PFSK-1 (cell line): ENCODE measurements at regions not wholly inside any gene's neighbourhood (a gene's known extent, or its start where the extent isn't known, plus 50 kb on each side); places are given as distances from the start of the nearest gene placed in this dataset.

Experiments used
- POLR2AphosphoS5 ChIP-seq: IDR thresholded peaks from 2 replicates; pipeline ENCODE4 v1.6.1; 2012; ENCODE audit warnings: low read depth, mild to moderate bottlenecking, control low read depth, low read length, moderate library complexity
- SIN3A ChIP-seq: IDR thresholded peaks from 2 replicates; pipeline ENCODE4 v1.6.1; 2012; ENCODE audit warnings: mild to moderate bottlenecking, low read length, moderate library complexity, borderline replicate concordance; ENCODE audit not compliant: insufficient read depth
- TAF1 ChIP-seq: IDR thresholded peaks from 2 replicates; pipeline ENCODE4 v1.6.1; 2012; ENCODE audit warnings: low read length, control low read depth, borderline replicate concordance; ENCODE audit not compliant: insufficient read depth
- TF ChIP-seq, protein P1 (sequence below), 2 experiments: IDR thresholded peaks; 2 replicates each; pipeline versions ENCODE4 v1.6.1 to v1.8.0; 2011 to 2012; ENCODE audit warnings: low read depth in 2 of 2, low read length in 2 of 2, control low read depth in 1 of 2, inconsistent platforms in 1 of 2, mild to moderate bottlenecking in 1 of 2, moderate library complexity in 1 of 2; ENCODE audit not compliant: insufficient read depth in 1 of 2

DNA sequence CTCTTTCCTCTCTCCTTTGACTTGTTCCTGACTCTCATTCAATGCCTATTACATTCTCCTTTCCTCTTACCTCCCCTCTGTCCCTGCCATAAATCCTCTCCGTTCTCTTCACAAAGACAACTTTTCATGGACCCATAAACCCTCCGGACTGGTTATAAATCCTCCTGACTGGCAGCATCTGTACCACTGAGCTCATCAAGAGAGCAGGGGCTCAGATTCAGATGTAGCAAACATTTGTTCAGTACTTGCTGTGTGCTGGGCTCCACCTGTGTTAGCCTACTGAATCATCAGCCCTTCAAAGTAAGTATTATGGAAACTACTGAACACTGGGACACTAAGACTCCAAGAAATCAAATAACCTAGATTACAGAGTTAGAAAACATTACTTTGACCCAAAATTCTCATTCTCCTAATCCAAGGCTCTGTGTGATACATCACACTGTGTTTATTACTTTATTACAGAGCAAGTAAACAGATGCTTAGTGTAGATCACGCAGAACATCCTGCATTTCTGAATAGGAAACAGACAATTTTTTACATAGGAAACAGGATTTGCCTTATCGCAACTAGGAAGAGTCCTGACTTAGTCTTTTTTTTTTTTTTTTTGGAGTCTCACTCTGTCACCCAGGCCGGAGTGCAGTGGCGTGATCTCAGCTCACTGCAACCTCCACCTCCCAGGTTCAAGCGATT is 108.6 kb upstream of the PDE1C start:
- no peak for TF ChIP-seq POLR2AphosphoS5
- TF ChIP-seq TAF1: no peak
- TF ChIP-seq, protein P1, sequence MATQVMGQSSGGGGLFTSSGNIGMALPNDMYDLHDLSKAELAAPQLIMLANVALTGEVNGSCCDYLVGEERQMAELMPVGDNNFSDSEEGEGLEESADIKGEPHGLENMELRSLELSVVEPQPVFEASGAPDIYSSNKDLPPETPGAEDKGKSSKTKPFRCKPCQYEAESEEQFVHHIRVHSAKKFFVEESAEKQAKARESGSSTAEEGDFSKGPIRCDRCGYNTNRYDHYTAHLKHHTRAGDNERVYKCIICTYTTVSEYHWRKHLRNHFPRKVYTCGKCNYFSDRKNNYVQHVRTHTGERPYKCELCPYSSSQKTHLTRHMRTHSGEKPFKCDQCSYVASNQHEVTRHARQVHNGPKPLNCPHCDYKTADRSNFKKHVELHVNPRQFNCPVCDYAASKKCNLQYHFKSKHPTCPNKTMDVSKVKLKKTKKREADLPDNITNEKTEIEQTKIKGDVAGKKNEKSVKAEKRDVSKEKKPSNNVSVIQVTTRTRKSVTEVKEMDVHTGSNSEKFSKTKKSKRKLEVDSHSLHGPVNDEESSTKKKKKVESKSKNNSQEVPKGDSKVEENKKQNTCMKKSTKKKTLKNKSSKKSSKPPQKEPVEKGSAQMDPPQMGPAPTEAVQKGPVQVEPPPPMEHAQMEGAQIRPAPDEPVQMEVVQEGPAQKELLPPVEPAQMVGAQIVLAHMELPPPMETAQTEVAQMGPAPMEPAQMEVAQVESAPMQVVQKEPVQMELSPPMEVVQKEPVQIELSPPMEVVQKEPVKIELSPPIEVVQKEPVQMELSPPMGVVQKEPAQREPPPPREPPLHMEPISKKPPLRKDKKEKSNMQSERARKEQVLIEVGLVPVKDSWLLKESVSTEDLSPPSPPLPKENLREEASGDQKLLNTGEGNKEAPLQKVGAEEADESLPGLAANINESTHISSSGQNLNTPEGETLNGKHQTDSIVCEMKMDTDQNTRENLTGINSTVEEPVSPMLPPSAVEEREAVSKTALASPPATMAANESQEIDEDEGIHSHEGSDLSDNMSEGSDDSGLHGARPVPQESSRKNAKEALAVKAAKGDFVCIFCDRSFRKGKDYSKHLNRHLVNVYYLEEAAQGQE (IDR thresholded peaks at IDR 0.05; ENCODE audit: insufficient read depth in 1 of 2, low read depth in 2 of 2, low read length in 2 of 2): no peak
- TF ChIP-seq SIN3A: no peak
